GM23248 (cell line): ENCODE measurements at regions not wholly inside any gene's neighbourhood (a gene's known extent, or its start where the extent isn't known, plus 50 kb on each side); places are given as distances from the start of the nearest gene placed in this dataset.

Source experiments
- EZH2 ChIP-seq: fragments of 200-600 bp; sonication (generic); IDR thresholded peaks from 2 replicates; pipeline ENCODE4 v1.6.1; 2018; ENCODE audit warnings: antibody characterized with exemption, mild to moderate bottlenecking; ENCODE audit not compliant: insufficient read depth, poor library complexity, severe bottlenecking
- EZH2phosphoT487 ChIP-seq: fragments of 200-600 bp; sonication (generic); IDR thresholded peaks from 2 replicates; pipeline ENCODE4 v1.6.1; 2018; ENCODE audit warnings: antibody characterized with exemption, moderate library complexity, mild to moderate bottlenecking, low read depth; ENCODE audit not compliant: insufficient read depth

DNA sequence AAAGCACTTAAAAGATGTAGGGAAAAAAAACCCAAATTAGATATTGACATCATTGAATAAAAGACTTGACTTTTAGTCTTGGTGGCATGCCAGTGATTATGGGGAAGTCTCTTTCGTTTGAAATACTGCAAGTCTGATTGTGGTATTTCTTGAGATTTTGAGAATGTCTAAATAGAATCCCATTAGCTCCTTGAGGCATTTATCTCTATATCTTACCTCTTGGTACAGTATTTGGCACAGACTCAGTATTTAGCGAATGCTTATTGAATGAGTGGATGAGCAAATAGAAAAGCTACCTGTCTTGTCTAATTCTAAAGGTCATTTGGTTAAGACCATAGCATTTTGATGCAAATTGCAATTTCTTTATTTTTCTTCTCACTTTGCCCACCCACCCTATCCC, 156.5 kb downstream of the TFAP2B start:
- TF ChIP-seq EZH2phosphoT487 (no peak), EZH2 (no peak)
